Tibial nerve (tissue), 3 donors: ENCODE measurements at regions not wholly inside any gene's neighbourhood (a gene's known extent, or its start where the extent isn't known, plus 50 kb on each side); places are given as distances from the start of the nearest gene placed in this dataset.

ENCODE experiments used
- POLR2A ChIP-seq, 2 donors: fragments of 450-650 bp; IDR thresholded peaks; one replicate each; pipeline ENCODE4 v1.6.1; 2017; ENCODE audit warnings: antibody characterized with exemption in 2 of 2, mild to moderate bottlenecking in 2 of 2, moderate library complexity in 2 of 2
- TF ChIP-seq, protein P1 (sequence below), 5 experiments: fragments of 200-600 bp in 3 of 5; fragments of 450-650 bp in 2 of 5; sonication (generic) in 3 of 5; IDR thresholded peaks; one replicate each; pipeline ENCODE4 v1.5.1; 2016 to 2019; ENCODE audit warnings: antibody characterized with exemption in 5 of 5, mild to moderate bottlenecking in 3 of 5, moderate library complexity in 2 of 5

- TF ChIP-seq, protein P1, sequence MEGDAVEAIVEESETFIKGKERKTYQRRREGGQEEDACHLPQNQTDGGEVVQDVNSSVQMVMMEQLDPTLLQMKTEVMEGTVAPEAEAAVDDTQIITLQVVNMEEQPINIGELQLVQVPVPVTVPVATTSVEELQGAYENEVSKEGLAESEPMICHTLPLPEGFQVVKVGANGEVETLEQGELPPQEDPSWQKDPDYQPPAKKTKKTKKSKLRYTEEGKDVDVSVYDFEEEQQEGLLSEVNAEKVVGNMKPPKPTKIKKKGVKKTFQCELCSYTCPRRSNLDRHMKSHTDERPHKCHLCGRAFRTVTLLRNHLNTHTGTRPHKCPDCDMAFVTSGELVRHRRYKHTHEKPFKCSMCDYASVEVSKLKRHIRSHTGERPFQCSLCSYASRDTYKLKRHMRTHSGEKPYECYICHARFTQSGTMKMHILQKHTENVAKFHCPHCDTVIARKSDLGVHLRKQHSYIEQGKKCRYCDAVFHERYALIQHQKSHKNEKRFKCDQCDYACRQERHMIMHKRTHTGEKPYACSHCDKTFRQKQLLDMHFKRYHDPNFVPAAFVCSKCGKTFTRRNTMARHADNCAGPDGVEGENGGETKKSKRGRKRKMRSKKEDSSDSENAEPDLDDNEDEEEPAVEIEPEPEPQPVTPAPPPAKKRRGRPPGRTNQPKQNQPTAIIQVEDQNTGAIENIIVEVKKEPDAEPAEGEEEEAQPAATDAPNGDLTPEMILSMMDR (IDR thresholded peaks at IDR 0.05): no peak
- TF ChIP-seq POLR2A (IDR thresholded peaks at IDR 0.05): no peak
Measured at GRCh38 chr5:68519143-68519542, 303.6 kb downstream of the PIK3R1 start.
